ENCODE measurements at regions not wholly inside any gene's neighbourhood (a gene's known extent, or its start where the extent isn't known, plus 50 kb on each side); places are given as distances from the start of the nearest gene placed in this dataset.

- no peak overlapping the region for H3K56ac ChIP-seq (ENCODE audit: insufficient read length, low read depth, low read length)
- no peaks in the 10 kb centered on the region for H3K23me2 ChIP-seq (ENCODE audit: insufficient read length, low read depth, low read length, poor library complexity, severe bottlenecking)
- Mint-ChIP-seq H3K36me3 (ENCODE audit: insufficient read depth in 1 of 3, low read depth in 3 of 3) (peaks cover 0 to 7% (median 0%) of the 10 kb centered on the region in 3 experiments; a peak in 1 of 7 replicates), H3K9me3 (peaks cover 5 to 7% of the 10 kb centered on the region in 2 experiments; a peak in 3 of 5 replicates), H3K27me3 (ENCODE audit: low read depth) (no peaks in the 10 kb centered on the region), H3K27ac (no peak overlapping the region), H3K4me1 (no peaks in the 10 kb centered on the region), H3K4me3 (no peak overlapping the region)
- H3K4me2 ChIP-seq (ENCODE audit: insufficient read depth, insufficient read length, low read length): no peak overlapping the region
- no peaks in the 10 kb centered on the region for H4K20me1 ChIP-seq (ENCODE audit: control insufficient read depth, insufficient read depth, insufficient read length)
- no peak overlapping the region for H3K14ac ChIP-seq (ENCODE audit: insufficient read depth, low read length)
- no peak overlapping the region for H3K4ac ChIP-seq (ENCODE audit: low read depth, low read length)
- H2AFZ ChIP-seq (ENCODE audit: low read length): no peak overlapping the region
- H2BK5ac ChIP-seq (ENCODE audit: insufficient read length, low read length): no peak overlapping the region
- no peak overlapping the region for H2BK120ac ChIP-seq (ENCODE audit: low read depth, low read length, poor library complexity, severe bottlenecking)
- no peaks in the 10 kb centered on the region for H3K79me1 ChIP-seq (ENCODE audit: insufficient read depth, low read depth, low read length, poor library complexity, severe bottlenecking)
- no peaks in the 10 kb centered on the region for H3K9me3 ChIP-seq (ENCODE audit: control insufficient read depth, low read depth, low read length)
- TF ChIP-seq CTCF (conservative IDR thresholded peaks at IDR 0.05): no peak
- no peak overlapping the region for H4K8ac ChIP-seq (replicated peaks; ENCODE audit: insufficient read length, low read depth, low read length)
- no peak overlapping the region for H2BK20ac ChIP-seq (ENCODE audit: low read depth, low read length, poor library complexity, severe bottlenecking)
- H3K18ac ChIP-seq (ENCODE audit: insufficient read length, low read depth, low read length): no peak overlapping the region
- no peak overlapping the region for H2BK15ac ChIP-seq (ENCODE audit: low read depth, low read length)
- no peak overlapping the region for H4K91ac ChIP-seq (ENCODE audit: insufficient read length, low read depth, low read length)
- no peak overlapping the region for H3K23ac ChIP-seq (ENCODE audit: insufficient read length, low read depth, low read length)
- WGBS (ENCODE audit: extremely low coverage, insufficient read length, low lambda C conversion rate): no CpG with 5 or more reads among the region's 5 CpGs
- no peak overlapping the region for H2AK5ac ChIP-seq (ENCODE audit: insufficient read length, low read length)
- no peak overlapping the region for H3T11ph ChIP-seq (ENCODE audit: low read length)
- H3K9ac ChIP-seq (ENCODE audit: extremely low read depth, insufficient read length, low read length): no peak overlapping the region
- DNase-seq: no peak
- no peak overlapping the region for H2BK12ac ChIP-seq (ENCODE audit: insufficient read length, low read depth, low read length)
- H3K27ac ChIP-seq (ENCODE audit: insufficient read length, low read depth, low read length): no peak overlapping the region
- H3K79me2 ChIP-seq (ENCODE audit: insufficient read depth, low read length): no peaks in the 10 kb centered on the region
- H4K5ac ChIP-seq (ENCODE audit: insufficient read length, low read depth, low read length): no peak overlapping the region
- H3K27me3 ChIP-seq (ENCODE audit: insufficient read depth, low read length): no peaks in the 10 kb centered on the region
- no peaks in the 10 kb centered on the region for H3K4me1 ChIP-seq (ENCODE audit: insufficient read depth, low read length)
Observed at GRCh38 chr4:34281826-34282225, 1962.5 kb downstream of the ARAP2 start.

Data from H9 (cell line).